ENCODE measurements at regions not wholly inside any gene's neighbourhood (a gene's known extent, or its start where the extent isn't known, plus 50 kb on each side); places are given as distances from the start of the nearest gene placed in this dataset.

- Histone ChIP-seq H3K36me3 (ENCODE audit: control insufficient read depth, insufficient read depth, low read length) (no peaks in the 10 kb centered on the region), H3K27ac (ENCODE audit: low read length) (no peak overlapping the region), H3K27me3 (ENCODE audit: control insufficient read depth, insufficient read depth, low read length) (no peaks in the 10 kb centered on the region), H3K4me3 (ENCODE audit: low read length) (no peak overlapping the region), H3K9me3 (ENCODE audit: control insufficient read depth, insufficient read depth, low read length) (peaks cover 4% of the 10 kb centered on the region), H3K4me1 (ENCODE audit: control insufficient read depth, insufficient read depth, low read length) (peaks cover 20% of the 10 kb centered on the region)
- Mint-ChIP-seq H3K9me3 (no peaks in the 10 kb centered on the region), H3K27me3 (ENCODE audit: low read depth in 2 of 2) (no peaks in the 10 kb centered on the region), H3K36me3 (peaks cover under 1% of the 10 kb centered on the region), H3K27ac (peak overlapping the region; percentile 42 to 85), H3K4me3 (no peak overlapping the region), H3K4me1 (peaks cover 71 to 73% of the 10 kb centered on the region in 2 donors)
- peak in 1 of 2 donors; percentile 65 for DNase-seq
- TF ChIP-seq CTCF (IDR thresholded peaks at IDR 0.05) = peak; percentile 71
- ATAC-seq = peak; percentile 68 to 73 (median 70)
- 96% methylated on average over 4 of the region's 5 CpGs for WGBS (ENCODE audit: insufficient coverage)
- intact Hi-C loops (cut with micrococcal nuclease) = loop anchor here (1.0 to 2.0 kb wide), 3 partner anchors 46 to 82 kb away; no protein-coding TSS in a partner anchor
These were observed 85.2 kb upstream of the IGLL5 start for GRCh38 chr22:22802339-22802970.

- DNase-seq (no peak), ATAC-seq (no peak)
- no peak overlapping the region for H3K27ac ChIP-seq (ENCODE audit: low read length)
- 86% methylated on average over 2 of the region's 3 CpGs for WGBS (ENCODE audit: insufficient coverage)
- TF ChIP-seq CTCF (IDR thresholded peaks at IDR 0.05) = no peak
- peaks cover 4% of the 10 kb centered on the region for H3K9me3 ChIP-seq (ENCODE audit: control insufficient read depth, insufficient read depth, low read length)
- intact Hi-C loops (cut with micrococcal nuclease) = loop anchor here (2.0 kb wide), 1 partner anchor 81 kb away; no protein-coding TSS in a partner anchor
- Mint-ChIP-seq H3K4me3 (no peak overlapping the region), H3K27ac (peak overlapping the region; percentile 42 to 85), H3K9me3 (no peaks in the 10 kb centered on the region), H3K4me1 (peaks cover 71 to 73% of the 10 kb centered on the region in 2 donors), H3K36me3 (no peaks in the 10 kb centered on the region), H3K27me3 (ENCODE audit: low read depth in 2 of 2) (no peaks in the 10 kb centered on the region)
- no peak overlapping the region for H3K4me3 ChIP-seq (ENCODE audit: low read length)
- H3K27me3 ChIP-seq (ENCODE audit: control insufficient read depth, insufficient read depth, low read length) = no peaks in the 10 kb centered on the region
- H3K4me1 ChIP-seq (ENCODE audit: control insufficient read depth, insufficient read depth, low read length) = peaks cover 20% of the 10 kb centered on the region
- no peaks in the 10 kb centered on the region for H3K36me3 ChIP-seq (ENCODE audit: control insufficient read depth, insufficient read depth, low read length)
These were observed 84.2 kb upstream of the IGLL5 start for GRCh38 chr22:22803285-22803853.

- Mint-ChIP-seq H3K4me3 (no peak overlapping the region), H3K4me1 (peaks cover 40 to 50% of the 10 kb centered on the region in 2 donors), H3K9me3 (no peaks in the 10 kb centered on the region), H3K27ac (peak overlapping the region; percentile 14 to 45), H3K36me3 (no peaks in the 10 kb centered on the region), H3K27me3 (ENCODE audit: low read depth in 2 of 2) (no peaks in the 10 kb centered on the region)
- intact Hi-C loops (cut with micrococcal nuclease) = no loop called here
- DNase-seq (peak in 1 of 2 donors; percentile 93), ATAC-seq (peak in 1 of 3 donors; percentile 81)
- Histone ChIP-seq H3K9me3 (ENCODE audit: control insufficient read depth, insufficient read depth, low read length) (no peaks in the 10 kb centered on the region), H3K4me1 (ENCODE audit: control insufficient read depth, insufficient read depth, low read length) (peaks cover 46% of the 10 kb centered on the region), H3K27ac (ENCODE audit: low read length) (no peak overlapping the region), H3K4me3 (ENCODE audit: low read length) (no peak overlapping the region), H3K36me3 (ENCODE audit: control insufficient read depth, insufficient read depth, low read length) (no peaks in the 10 kb centered on the region), H3K27me3 (ENCODE audit: control insufficient read depth, insufficient read depth, low read length) (no peaks in the 10 kb centered on the region)
- 68% methylated on average over 5 of the region's 5 CpGs for WGBS (ENCODE audit: insufficient coverage)
- TF ChIP-seq CTCF (IDR thresholded peaks at IDR 0.05) = no peak
These were observed 77.6 kb upstream of the IGLL5 start for GRCh38 chr22:22810018-22810427.
